Endodermal cell (in vitro differentiated cells): ENCODE measurements at regions not wholly inside any gene's neighbourhood (a gene's known extent, or its start where the extent isn't known, plus 50 kb on each side); places are given as distances from the start of the nearest gene placed in this dataset.

Experiments used
- DNase-seq: peaks from one replicate; pipeline ENCODE4 v3.0.0-alpha.2; 2017
- H3K27ac ChIP-seq: 2 replicates; pipeline ENCODE4 v1.5.1; 2013; ENCODE audit warnings: mild to moderate bottlenecking, low read depth, low read length, moderate library complexity
- H3K27me3 ChIP-seq: 2 replicates; pipeline ENCODE4 v1.6.1; 2013; ENCODE audit warnings: mild to moderate bottlenecking, low read length, moderate library complexity; ENCODE audit not compliant: insufficient read depth, control insufficient read depth, poor library complexity, severe bottlenecking
- H3K36me3 ChIP-seq: 2 replicates; pipeline ENCODE4 v1.7.0; 2013; ENCODE audit warnings: mild to moderate bottlenecking, low read length, moderate library complexity; ENCODE audit not compliant: control insufficient read depth, insufficient read depth
- H3K4me1 ChIP-seq: one replicate; pipeline ENCODE4 v1.7.0; 2013; ENCODE audit warnings: low read length; ENCODE audit not compliant: control insufficient read depth, insufficient read depth
- H3K4me3 ChIP-seq: 2 replicates; pipeline ENCODE4 v1.5.1; 2013; ENCODE audit warnings: mild to moderate bottlenecking, low read length, moderate library complexity
- H3K9ac ChIP-seq: 2 replicates; pipeline ENCODE4 v1.6.1; 2013; ENCODE audit warnings: mild to moderate bottlenecking, low read length, moderate library complexity; ENCODE audit not compliant: poor library complexity, severe bottlenecking; ENCODE audit errors: extremely low read depth
- H3K9me3 ChIP-seq: 2 replicates; pipeline ENCODE4 v1.6.1; 2013; ENCODE audit warnings: mild to moderate bottlenecking, low read length, moderate library complexity; ENCODE audit not compliant: control insufficient read depth
- H3K27ac Mint-ChIP-seq: 2 replicates; pipeline ENCODE4 v1.8.0; 2020; ENCODE audit warnings: mixed read lengths
- H3K27me3 Mint-ChIP-seq: 2 replicates; pipeline ENCODE4 v1.8.0; 2021; ENCODE audit warnings: mild to moderate bottlenecking, mixed read lengths; ENCODE audit not compliant: insufficient read depth
- H3K36me3 Mint-ChIP-seq: 2 replicates; pipeline ENCODE4 v1.8.0; 2020; ENCODE audit warnings: low read depth, mixed read lengths
- H3K4me1 Mint-ChIP-seq: 2 replicates; pipeline ENCODE4 v1.8.0; 2020; ENCODE audit warnings: mixed read lengths
- H3K4me3 Mint-ChIP-seq: 2 replicates; pipeline ENCODE4 v1.8.0; 2020; ENCODE audit warnings: mild to moderate bottlenecking, moderate library complexity, mixed read lengths
- H3K9me3 Mint-ChIP-seq: 2 replicates; pipeline ENCODE4 v1.8.0; 2020; ENCODE audit warnings: mild to moderate bottlenecking, mixed read lengths
- WGBS, 2 experiments: methylation state at CpG; one replicate each; pipeline versions ENCODE4 v1.1.5 to v1.1.7; 2013; ENCODE audit warnings: missing lambda C conversion rate in 2 of 2, mixed read lengths in 1 of 2; ENCODE audit not compliant: insufficient coverage in 1 of 2, insufficient read length in 1 of 2; 5-methylcytosine and 5-hydroxymethylcytosine counted together
- TF ChIP-seq, protein P1 (sequence below): fragments of 200-600 bp; sonication (generic); conservative IDR thresholded peaks from 2 replicates; pipeline ENCODE4 v1.5.0; 2021; ENCODE audit warnings: antibody characterized with exemption, mild to moderate bottlenecking

DNA sequence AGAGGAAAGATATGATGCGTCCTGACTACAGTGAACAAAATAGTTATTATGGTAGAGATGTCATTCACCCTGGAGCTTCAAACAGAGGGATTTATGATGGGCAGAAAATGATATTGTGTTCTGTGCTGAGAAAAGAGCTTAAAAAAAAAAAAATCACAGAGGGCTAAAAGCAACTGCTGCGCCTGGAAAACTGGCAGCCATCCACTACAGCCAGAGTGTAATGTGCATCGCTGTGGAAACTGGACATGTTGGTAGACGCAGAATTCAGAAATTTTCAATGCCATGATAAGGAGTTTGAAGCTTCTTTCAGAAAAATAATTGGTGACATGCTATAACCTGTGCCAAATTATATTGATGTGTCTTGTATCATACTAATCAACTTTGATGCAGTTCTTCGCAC lies 122.9 kb upstream of the SOX11 start:
- Mint-ChIP-seq H3K36me3 (no peaks in the 10 kb centered on the region), H3K4me1 (no peaks in the 10 kb centered on the region)
- WGBS, 2 experiments = 96 to 98% methylated on average over 5 of the region's 5 CpGs

DNA sequence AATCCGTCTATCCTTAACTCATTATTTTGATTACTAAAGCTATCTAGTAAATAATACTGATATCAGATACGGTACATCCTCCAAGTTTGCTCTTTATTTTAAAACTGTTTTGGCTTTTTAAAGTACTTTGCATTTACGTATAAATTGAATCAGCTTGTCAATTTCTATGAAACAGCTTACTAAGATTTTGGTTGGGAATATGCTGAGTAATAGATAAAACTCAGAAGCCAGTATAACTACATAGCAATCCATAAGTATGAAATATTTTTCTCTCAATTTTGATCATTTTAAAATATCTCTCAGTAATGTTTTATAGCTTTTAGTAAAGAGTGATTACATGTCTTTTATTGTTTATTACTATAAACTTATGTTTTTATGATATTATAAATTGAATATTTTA lies 116.2 kb upstream of the SOX11 start:
- Histone ChIP-seq H3K27ac (no peak overlapping the region), H3K4me3 (no peak overlapping the region), H3K36me3 (no peaks in the 10 kb centered on the region), H3K9me3 (no peaks in the 10 kb centered on the region), H3K27me3 (no peaks in the 10 kb centered on the region), H3K4me1 (no peaks in the 10 kb centered on the region), H3K9ac (no peak overlapping the region)
- TF ChIP-seq, protein P1, sequence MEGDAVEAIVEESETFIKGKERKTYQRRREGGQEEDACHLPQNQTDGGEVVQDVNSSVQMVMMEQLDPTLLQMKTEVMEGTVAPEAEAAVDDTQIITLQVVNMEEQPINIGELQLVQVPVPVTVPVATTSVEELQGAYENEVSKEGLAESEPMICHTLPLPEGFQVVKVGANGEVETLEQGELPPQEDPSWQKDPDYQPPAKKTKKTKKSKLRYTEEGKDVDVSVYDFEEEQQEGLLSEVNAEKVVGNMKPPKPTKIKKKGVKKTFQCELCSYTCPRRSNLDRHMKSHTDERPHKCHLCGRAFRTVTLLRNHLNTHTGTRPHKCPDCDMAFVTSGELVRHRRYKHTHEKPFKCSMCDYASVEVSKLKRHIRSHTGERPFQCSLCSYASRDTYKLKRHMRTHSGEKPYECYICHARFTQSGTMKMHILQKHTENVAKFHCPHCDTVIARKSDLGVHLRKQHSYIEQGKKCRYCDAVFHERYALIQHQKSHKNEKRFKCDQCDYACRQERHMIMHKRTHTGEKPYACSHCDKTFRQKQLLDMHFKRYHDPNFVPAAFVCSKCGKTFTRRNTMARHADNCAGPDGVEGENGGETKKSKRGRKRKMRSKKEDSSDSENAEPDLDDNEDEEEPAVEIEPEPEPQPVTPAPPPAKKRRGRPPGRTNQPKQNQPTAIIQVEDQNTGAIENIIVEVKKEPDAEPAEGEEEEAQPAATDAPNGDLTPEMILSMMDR = no peak
- Mint-ChIP-seq H3K27ac (no peak overlapping the region), H3K4me3 (no peak overlapping the region), H3K27me3 (no peaks in the 10 kb centered on the region), H3K36me3 (no peaks in the 10 kb centered on the region), H3K4me1 (no peaks in the 10 kb centered on the region), H3K9me3 (peaks cover 3% of the 10 kb centered on the region)
- 81% methylated on average over 3 of the region's 3 CpGs; no CpG with 5 or more reads in 1 of the 2 experiments for WGBS, 2 experiments
- DNase-seq = no peak

More for the DNA sequence above, 122.9 kb upstream of the SOX11 start:
- Histone ChIP-seq H3K27me3 (no peaks in the 10 kb centered on the region), H3K4me3 (no peak overlapping the region), H3K9me3 (no peaks in the 10 kb centered on the region), H3K9ac (no peak overlapping the region), H3K36me3 (no peaks in the 10 kb centered on the region), H3K4me1 (no peaks in the 10 kb centered on the region), H3K27ac (no peak overlapping the region)
- TF ChIP-seq, protein P1 = no peak
- no peak overlapping the region for H3K27ac Mint-ChIP-seq
- H3K9me3 Mint-ChIP-seq = no peaks in the 10 kb centered on the region
- no peak overlapping the region for H3K4me3 Mint-ChIP-seq
- DNase-seq = no peak
- no peaks in the 10 kb centered on the region for H3K27me3 Mint-ChIP-seq

DNA sequence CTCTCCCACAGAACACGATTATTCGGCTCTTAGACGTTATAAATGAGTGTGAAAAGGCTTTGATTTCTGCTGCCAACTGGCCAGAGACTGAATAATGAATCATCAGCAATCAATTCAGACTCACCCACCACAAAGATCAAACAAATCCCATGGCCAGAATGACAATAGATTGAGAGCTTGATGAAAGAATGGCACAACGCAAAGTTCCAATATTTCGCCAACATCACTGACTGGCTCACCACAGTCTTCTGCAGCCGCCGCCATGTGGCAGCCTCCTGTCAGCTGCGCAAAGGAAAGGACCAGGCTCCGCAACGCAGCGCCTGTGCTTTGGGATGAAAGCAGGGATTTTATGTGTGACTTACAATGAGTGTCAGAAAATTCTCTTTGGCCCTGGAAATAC lies 104.4 kb upstream of the SOX11 start:
- no peaks in the 10 kb centered on the region for H3K9me3 ChIP-seq
- H3K27me3 Mint-ChIP-seq = peaks cover 2% of the 10 kb centered on the region
- no peak overlapping the region for H3K27ac Mint-ChIP-seq
- no peaks in the 10 kb centered on the region for H3K36me3 Mint-ChIP-seq
- TF ChIP-seq, protein P1 = no peak
- no peak overlapping the region for H3K27ac ChIP-seq
- H3K9me3 Mint-ChIP-seq = no peaks in the 10 kb centered on the region
- H3K27me3 ChIP-seq = no peaks in the 10 kb centered on the region
- DNase-seq = no peak
- H3K4me1 ChIP-seq = no peaks in the 10 kb centered on the region
- H3K4me3 ChIP-seq = no peak overlapping the region
- no peaks in the 10 kb centered on the region for H3K36me3 ChIP-seq
- no peaks in the 10 kb centered on the region for H3K4me1 Mint-ChIP-seq
- H3K4me3 Mint-ChIP-seq = no peak overlapping the region
- H3K9ac ChIP-seq = no peak overlapping the region
- WGBS, 2 experiments = 93 to 97% methylated on average over 6 to 11 of the region's 11 CpGs
